Activated CD4-positive, alpha-beta T cell treated with anti-CD3 and anti-CD28 coated beads, Interleukin-2, Interleukin-6, amounts not matched to agents 100 ng/mL and 50 ng/mL, durations not matched to agents 16 hours and 8 hours (primary cell): ENCODE measurements at regions not wholly inside any gene's neighbourhood (a gene's known extent, or its start where the extent isn't known, plus 50 kb on each side); places are given as distances from the start of the nearest gene placed in this dataset.

ENCODE experiments used
- DNase-seq: peaks from one replicate; pipeline ENCODE4 v3.0.0-alpha.2; 2020

GRCh38 chr18:22545066-22545760 is 127.5 kb upstream of the CTAGE1 start:
- DNase-seq, result no peak

- DNase-seq, result no peak
Observed at GRCh38 chr18:22546905-22547570, 129.3 kb upstream of the CTAGE1 start.

- no peak for DNase-seq
Observed at GRCh38 chr18:22547807-22548561, 130.3 kb upstream of the CTAGE1 start.

- no peak for DNase-seq
Observed at GRCh38 chr18:22549260-22549937, 131.7 kb upstream of the CTAGE1 start.

GRCh38 chr18:22550366-22550765 is 132.7 kb upstream of the CTAGE1 start:
- DNase-seq, result no peak

GRCh38 chr18:22550861-22551260 is 133.1 kb upstream of the CTAGE1 start:
- DNase-seq, result no peak

GRCh38 chr18:22551536-22552151 is 133.9 kb upstream of the CTAGE1 start:
- DNase-seq, result no peak

- DNase-seq, result no peak
Observed at GRCh38 chr18:22552254-22552653, 134.5 kb upstream of the CTAGE1 start.

GRCh38 chr18:22552899-22553460 is 135.3 kb upstream of the CTAGE1 start:
- DNase-seq, result no peak

- DNase-seq, result no peak
Observed at GRCh38 chr18:22556222-22557167, 138.8 kb upstream of the CTAGE1 start.

- no peak for DNase-seq
Observed at GRCh38 chr18:22557168-22557941, 139.6 kb upstream of the CTAGE1 start.

- no peak for DNase-seq
Observed at GRCh38 chr18:22558945-22559385, 141.2 kb upstream of the CTAGE1 start.

- no peak for DNase-seq
Observed at GRCh38 chr18:22559414-22560274, 141.9 kb upstream of the CTAGE1 start.

- DNase-seq, result no peak
Observed at GRCh38 chr18:22560275-22560610, 142.5 kb upstream of the CTAGE1 start.

GRCh38 chr18:22560797-22561196 is 143.1 kb upstream of the CTAGE1 start:
- no peak for DNase-seq

- peak; percentile 47 for DNase-seq
Observed at GRCh38 chr18:22563164-22563583, 145.5 kb upstream of the CTAGE1 start.

- DNase-seq, result no peak
Observed at GRCh38 chr18:22564036-22564435, 146.3 kb upstream of the CTAGE1 start.

- no peak for DNase-seq
Observed at GRCh38 chr18:22566703-22567420, 149.1 kb upstream of the CTAGE1 start.

GRCh38 chr18:22567794-22568193 is 150.1 kb upstream of the CTAGE1 start:
- DNase-seq, result no peak
